ENCODE measurements at regions not wholly inside any gene's neighbourhood (a gene's known extent, or its start where the extent isn't known, plus 50 kb on each side); places are given as distances from the start of the nearest gene placed in this dataset.
A peak's percentile ranks its signal among the peaks of the same experiment; 100 is the strongest.

DNA sequence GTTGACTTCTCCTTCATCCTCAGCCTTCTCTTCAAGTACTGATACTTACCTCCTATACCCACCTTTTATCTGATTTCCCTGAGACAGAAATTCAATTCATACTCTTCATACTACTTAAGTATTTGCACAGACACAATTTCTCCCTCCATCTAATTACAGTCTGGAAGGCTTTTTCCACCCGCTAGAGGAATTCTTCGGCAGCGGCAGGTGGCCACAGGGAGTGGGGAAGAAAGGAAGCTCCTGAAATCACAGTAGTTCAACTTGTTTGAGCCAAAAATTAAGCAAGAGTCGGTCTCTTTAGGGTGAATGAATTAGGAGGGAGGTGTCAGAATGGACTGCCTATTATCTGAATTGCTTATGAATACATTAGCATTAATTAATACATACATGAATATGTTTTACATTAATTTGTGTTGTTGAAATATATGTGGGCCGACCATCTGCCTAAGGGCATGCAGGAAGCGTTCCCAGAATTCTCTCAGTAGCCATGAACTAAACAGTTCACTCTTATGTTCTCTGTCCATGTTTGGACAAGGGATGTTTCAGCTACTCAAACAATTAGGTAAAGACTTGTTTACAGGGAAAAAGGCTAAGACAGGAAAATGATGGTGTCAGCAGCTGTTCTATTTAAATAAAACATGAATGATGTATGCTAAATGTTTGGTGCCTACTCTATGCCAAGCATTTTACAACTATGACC, 101.4 kb upstream of the SMARCA2 start:
- Histone ChIP-seq H3K4me1 (ENCODE audit: control insufficient read depth in 5 of 5, insufficient read depth in 5 of 5, low read length in 5 of 5) (peaks cover 0 to 18% (median 11%) of the 10 kb centered on the region in 5 donors), H3K27me3 (ENCODE audit: control insufficient read depth in 5 of 5, insufficient read depth in 4 of 5, low read length in 5 of 5) (no peaks in the 10 kb centered on the region), H3K9me3 (ENCODE audit: control insufficient read depth in 5 of 5, low read length in 5 of 5) (peaks cover 0 to 2% (median 0%) of the 10 kb centered on the region in 5 donors), H3K27ac (ENCODE audit: low read depth, low read length) (no peak overlapping the region), H3K4me3 (ENCODE audit: low read depth in 1 of 5, low read length in 5 of 5) (no peak overlapping the region), H3K36me3 (ENCODE audit: control insufficient read depth in 5 of 5, insufficient read depth in 5 of 5, low read length in 5 of 5) (no peaks in the 10 kb centered on the region), H3K9ac (ENCODE audit: low read length in 5 of 5) (no peak overlapping the region)

DNA sequence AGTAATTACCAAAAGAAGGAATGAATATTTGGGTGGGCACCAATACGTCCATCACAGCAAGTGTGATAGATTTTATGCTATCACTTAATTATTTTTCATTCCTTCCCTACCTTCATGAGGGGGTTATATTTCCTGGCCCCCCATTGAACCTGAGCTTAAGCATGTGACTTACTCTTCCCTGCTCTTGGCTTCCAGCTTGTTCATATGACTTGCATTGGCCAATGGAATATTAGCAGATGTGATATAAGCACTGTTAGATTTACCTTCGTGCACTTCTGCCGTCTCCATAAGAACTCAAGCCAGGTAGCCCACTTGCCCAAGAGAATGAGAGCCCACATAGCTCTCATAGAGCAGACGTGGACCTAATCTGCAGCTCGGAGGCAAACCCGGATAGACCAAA, 99.1 kb upstream of the SMARCA2 start:
- H3K36me3 ChIP-seq (ENCODE audit: control insufficient read depth in 5 of 5, insufficient read depth in 5 of 5, low read length in 5 of 5) = no peaks in the 10 kb centered on the region
- H3K27ac ChIP-seq (ENCODE audit: low read depth, low read length) = no peak overlapping the region
- peak overlapping the region in 2 of 5 donors; percentile 5 to 10 for H3K4me3 ChIP-seq (ENCODE audit: low read depth in 1 of 5, low read length in 5 of 5)
- peaks cover 0 to 18% (median 11%) of the 10 kb centered on the region in 5 donors for H3K4me1 ChIP-seq (ENCODE audit: control insufficient read depth in 5 of 5, insufficient read depth in 5 of 5, low read length in 5 of 5)
- no peak overlapping the region for H3K9ac ChIP-seq (ENCODE audit: low read length in 5 of 5)
- no peaks in the 10 kb centered on the region for H3K27me3 ChIP-seq (ENCODE audit: control insufficient read depth in 5 of 5, insufficient read depth in 4 of 5, low read length in 5 of 5)
- H3K9me3 ChIP-seq (ENCODE audit: control insufficient read depth in 5 of 5, low read length in 5 of 5) = peaks cover 0 to 2% (median 0%) of the 10 kb centered on the region in 5 donors

DNA sequence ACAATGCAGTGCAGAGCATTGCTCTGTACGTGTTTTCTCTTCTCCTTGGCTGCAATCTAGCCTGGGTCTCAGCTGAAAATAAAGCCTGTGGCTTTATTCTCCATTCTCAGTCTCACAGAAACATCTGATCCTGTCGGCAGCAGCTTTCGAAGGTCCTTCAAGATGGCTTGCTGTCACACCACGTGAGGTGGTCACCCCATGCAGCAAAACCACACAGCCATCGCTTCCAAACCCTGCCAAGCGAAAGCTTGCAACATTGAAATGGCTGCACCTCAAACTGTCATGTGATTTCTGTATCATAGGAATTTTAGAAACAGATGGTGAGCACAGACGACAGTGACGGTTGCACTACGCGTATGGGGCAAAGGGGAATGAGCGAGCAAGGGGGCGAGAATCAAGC, 98.5 kb upstream of the SMARCA2 start:
- Histone ChIP-seq H3K9me3 (ENCODE audit: control insufficient read depth in 5 of 5, low read length in 5 of 5) (peaks cover 0 to 2% (median 0%) of the 10 kb centered on the region in 5 donors), H3K4me1 (ENCODE audit: control insufficient read depth in 5 of 5, insufficient read depth in 5 of 5, low read length in 5 of 5) (peaks cover 0 to 18% (median 11%) of the 10 kb centered on the region in 5 donors), H3K27ac (ENCODE audit: low read depth, low read length) (peak overlapping the region; percentile 34), H3K36me3 (ENCODE audit: control insufficient read depth in 5 of 5, insufficient read depth in 5 of 5, low read length in 5 of 5) (no peaks in the 10 kb centered on the region), H3K27me3 (ENCODE audit: control insufficient read depth in 5 of 5, insufficient read depth in 4 of 5, low read length in 5 of 5) (no peaks in the 10 kb centered on the region), H3K4me3 (ENCODE audit: low read depth in 1 of 5, low read length in 5 of 5) (peak overlapping the region in 4 of 5 donors; percentile 28 to 58 (median 32)), H3K9ac (ENCODE audit: low read length in 5 of 5) (peak overlapping the region in 1 of 5 donors; percentile 29)

DNA sequence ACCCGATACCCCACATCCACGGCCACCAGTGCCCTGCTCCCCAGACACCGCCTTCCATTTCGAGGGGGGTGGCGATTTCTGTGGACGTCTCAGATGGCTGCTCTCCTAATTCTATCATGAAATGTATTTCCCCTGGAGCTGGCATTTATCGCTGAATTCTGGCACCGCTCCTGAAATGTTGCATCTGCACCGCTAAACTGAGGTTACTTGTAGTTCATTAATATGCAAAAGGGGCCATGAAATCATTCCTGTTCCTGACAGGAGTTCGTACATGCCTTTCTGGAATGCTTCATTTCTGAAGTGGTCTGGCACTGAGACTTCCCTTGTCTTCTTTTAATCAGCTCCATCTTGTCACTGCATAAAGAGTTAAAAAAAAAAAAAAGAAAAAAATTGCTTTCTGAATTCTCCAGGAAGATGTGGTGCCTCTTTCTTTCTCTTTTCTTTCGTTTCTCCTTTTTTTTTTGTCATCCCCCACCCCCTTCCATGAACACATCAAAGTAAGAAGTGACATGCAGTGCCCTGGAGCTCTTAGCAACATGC, 97.7 kb upstream of the SMARCA2 start:
- H3K9ac ChIP-seq (ENCODE audit: low read length in 5 of 5) = peak overlapping the region in 1 of 5 donors; percentile 29
- no peaks in the 10 kb centered on the region for H3K36me3 ChIP-seq (ENCODE audit: control insufficient read depth in 5 of 5, insufficient read depth in 5 of 5, low read length in 5 of 5)
- no peak overlapping the region for H3K27ac ChIP-seq (ENCODE audit: low read depth, low read length)
- peak overlapping the region in 4 of 5 donors; percentile 28 to 58 (median 32) for H3K4me3 ChIP-seq (ENCODE audit: low read depth in 1 of 5, low read length in 5 of 5)
- H3K9me3 ChIP-seq (ENCODE audit: control insufficient read depth in 5 of 5, low read length in 5 of 5) = no peaks in the 10 kb centered on the region
- no peaks in the 10 kb centered on the region for H3K27me3 ChIP-seq (ENCODE audit: control insufficient read depth in 5 of 5, insufficient read depth in 4 of 5, low read length in 5 of 5)
- H3K4me1 ChIP-seq (ENCODE audit: control insufficient read depth in 5 of 5, insufficient read depth in 5 of 5, low read length in 5 of 5) = peaks cover 0 to 18% (median 11%) of the 10 kb centered on the region in 5 donors

DNA sequence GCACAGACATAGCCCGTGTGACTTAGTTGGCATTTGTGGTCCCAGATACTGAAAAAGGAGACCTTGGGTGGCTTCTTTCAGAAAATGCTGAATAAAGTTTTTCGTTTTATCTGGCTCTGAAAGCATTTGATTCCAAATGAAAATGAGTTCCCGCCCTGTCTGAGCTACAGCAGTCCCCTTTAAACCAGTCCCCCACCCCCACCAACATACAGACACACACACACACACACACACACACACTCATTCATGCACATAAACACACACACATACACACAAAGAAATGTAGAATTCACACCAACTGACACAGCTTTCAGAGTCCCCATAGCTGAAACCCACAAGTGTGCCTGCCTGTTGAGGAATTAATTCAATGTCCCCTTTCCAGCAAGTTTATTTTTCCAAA, 97.0 kb upstream of the SMARCA2 start:
- Histone ChIP-seq H3K9ac (ENCODE audit: low read length in 5 of 5) (no peak overlapping the region), H3K4me3 (ENCODE audit: low read depth in 1 of 5, low read length in 5 of 5) (no peak overlapping the region), H3K9me3 (ENCODE audit: control insufficient read depth in 5 of 5, low read length in 5 of 5) (no peaks in the 10 kb centered on the region), H3K27me3 (ENCODE audit: control insufficient read depth in 5 of 5, insufficient read depth in 4 of 5, low read length in 5 of 5) (no peaks in the 10 kb centered on the region), H3K36me3 (ENCODE audit: control insufficient read depth in 5 of 5, insufficient read depth in 5 of 5, low read length in 5 of 5) (no peaks in the 10 kb centered on the region), H3K4me1 (ENCODE audit: control insufficient read depth in 5 of 5, insufficient read depth in 5 of 5, low read length in 5 of 5) (peaks cover 0 to 18% (median 11%) of the 10 kb centered on the region in 5 donors), H3K27ac (ENCODE audit: low read depth, low read length) (no peak overlapping the region)

DNA sequence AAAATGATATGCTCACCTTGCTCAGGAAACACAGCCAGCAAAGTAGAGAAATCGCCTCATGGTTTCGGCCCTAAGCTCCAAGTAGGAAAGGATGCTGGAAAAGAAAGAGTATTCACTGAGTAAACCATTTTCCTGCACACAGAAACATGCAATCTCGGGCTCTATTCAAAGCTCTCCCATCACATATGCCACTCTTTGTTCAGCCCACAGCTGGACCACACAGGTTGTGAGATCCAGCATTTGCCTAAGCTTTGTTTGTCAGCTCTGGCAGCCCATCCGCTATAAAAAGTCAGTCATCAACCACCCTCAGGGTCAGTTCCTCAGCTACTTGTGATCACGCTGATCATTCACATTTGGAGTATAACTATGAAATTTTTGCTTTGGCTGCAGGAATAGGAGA, 96.5 kb upstream of the SMARCA2 start:
- Histone ChIP-seq H3K27ac (ENCODE audit: low read depth, low read length) (no peak overlapping the region), H3K4me1 (ENCODE audit: control insufficient read depth in 5 of 5, insufficient read depth in 5 of 5, low read length in 5 of 5) (peaks cover 0 to 18% (median 11%) of the 10 kb centered on the region in 5 donors), H3K36me3 (ENCODE audit: control insufficient read depth in 5 of 5, insufficient read depth in 5 of 5, low read length in 5 of 5) (no peaks in the 10 kb centered on the region), H3K9ac (ENCODE audit: low read length in 5 of 5) (no peak overlapping the region), H3K9me3 (ENCODE audit: control insufficient read depth in 5 of 5, low read length in 5 of 5) (no peaks in the 10 kb centered on the region), H3K27me3 (ENCODE audit: control insufficient read depth in 5 of 5, insufficient read depth in 4 of 5, low read length in 5 of 5) (no peaks in the 10 kb centered on the region), H3K4me3 (ENCODE audit: low read depth in 1 of 5, low read length in 5 of 5) (no peak overlapping the region)

DNA sequence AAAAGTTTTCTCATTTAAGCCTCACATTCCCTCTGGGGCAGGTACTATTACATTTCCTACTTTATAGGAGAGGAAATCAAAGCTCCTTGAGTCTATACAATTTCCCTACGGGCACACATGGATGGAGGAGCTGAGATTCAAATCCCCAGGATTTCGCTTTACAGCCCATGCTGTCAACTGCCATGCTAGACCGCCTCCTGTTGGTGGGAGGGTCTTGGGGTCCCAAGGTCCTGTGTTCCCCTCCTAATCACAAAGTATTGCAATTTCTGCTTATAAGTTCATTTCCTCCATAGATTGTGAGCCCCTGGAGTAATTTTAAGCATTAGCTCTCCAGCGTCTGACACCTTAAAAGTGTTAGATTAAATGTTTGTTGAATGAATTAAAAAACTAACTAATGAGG, 95.9 kb upstream of the SMARCA2 start:
- H3K9ac ChIP-seq (ENCODE audit: low read length in 5 of 5) = no peak overlapping the region
- H3K27ac ChIP-seq (ENCODE audit: low read depth, low read length) = no peak overlapping the region
- no peaks in the 10 kb centered on the region for H3K36me3 ChIP-seq (ENCODE audit: control insufficient read depth in 5 of 5, insufficient read depth in 5 of 5, low read length in 5 of 5)
- H3K4me1 ChIP-seq (ENCODE audit: control insufficient read depth in 5 of 5, insufficient read depth in 5 of 5, low read length in 5 of 5) = peaks cover 0 to 18% (median 11%) of the 10 kb centered on the region in 5 donors
- no peaks in the 10 kb centered on the region for H3K9me3 ChIP-seq (ENCODE audit: control insufficient read depth in 5 of 5, low read length in 5 of 5)
- H3K4me3 ChIP-seq (ENCODE audit: low read depth in 1 of 5, low read length in 5 of 5) = no peak overlapping the region
- no peaks in the 10 kb centered on the region for H3K27me3 ChIP-seq (ENCODE audit: control insufficient read depth in 5 of 5, insufficient read depth in 4 of 5, low read length in 5 of 5)

DNA sequence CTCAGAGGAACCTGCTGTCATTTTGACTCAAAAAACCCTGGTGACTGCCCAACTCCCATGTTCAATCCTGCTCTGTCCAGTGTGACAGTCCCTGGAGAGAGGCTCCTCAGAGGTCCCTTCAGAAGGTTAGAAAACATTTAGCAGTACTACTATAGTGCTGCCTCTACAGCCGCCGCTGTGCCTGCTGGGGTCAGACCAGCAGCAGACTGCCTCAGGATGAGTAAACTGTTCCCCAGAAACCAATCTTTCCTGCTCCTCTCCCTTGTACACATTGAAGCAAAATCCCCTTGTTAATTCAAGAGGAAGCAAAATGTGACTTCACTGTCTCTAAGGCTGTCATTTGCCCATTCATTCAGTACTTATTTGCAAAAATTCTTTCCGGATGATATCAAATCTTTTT, 94.8 kb upstream of the SMARCA2 start:
- H3K27ac ChIP-seq (ENCODE audit: low read depth, low read length) = no peak overlapping the region
- no peaks in the 10 kb centered on the region for H3K36me3 ChIP-seq (ENCODE audit: control insufficient read depth in 5 of 5, insufficient read depth in 5 of 5, low read length in 5 of 5)
- peaks cover 0 to 18% (median 11%) of the 10 kb centered on the region in 5 donors for H3K4me1 ChIP-seq (ENCODE audit: control insufficient read depth in 5 of 5, insufficient read depth in 5 of 5, low read length in 5 of 5)
- no peak overlapping the region for H3K9ac ChIP-seq (ENCODE audit: low read length in 5 of 5)
- no peaks in the 10 kb centered on the region for H3K27me3 ChIP-seq (ENCODE audit: control insufficient read depth in 5 of 5, insufficient read depth in 4 of 5, low read length in 5 of 5)
- H3K9me3 ChIP-seq (ENCODE audit: control insufficient read depth in 5 of 5, low read length in 5 of 5) = no peaks in the 10 kb centered on the region
- H3K4me3 ChIP-seq (ENCODE audit: low read depth in 1 of 5, low read length in 5 of 5) = no peak overlapping the region

DNA sequence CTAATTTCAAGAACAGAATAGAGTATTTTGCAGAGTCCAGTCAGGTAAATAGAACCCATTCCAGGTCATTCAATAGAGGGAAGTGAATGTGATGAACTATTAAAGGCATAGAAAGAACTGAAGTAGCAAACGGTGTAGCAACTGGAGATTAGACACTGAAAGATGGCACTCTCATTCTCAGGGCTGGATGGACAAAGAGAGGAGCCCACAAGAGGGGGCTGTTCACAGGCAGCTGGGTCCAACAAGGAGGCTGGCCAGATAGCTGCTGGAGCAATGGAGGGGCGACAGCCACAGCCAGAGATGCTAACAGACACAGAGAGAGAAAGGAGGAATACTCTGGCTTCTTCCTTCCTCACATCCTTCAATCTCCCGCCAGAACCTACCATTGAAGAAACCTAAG, 93.1 kb upstream of the SMARCA2 start:
- peaks cover 0 to 6% (median 0%) of the 10 kb centered on the region in 5 donors for H3K36me3 ChIP-seq (ENCODE audit: control insufficient read depth in 5 of 5, insufficient read depth in 5 of 5, low read length in 5 of 5)
- H3K9me3 ChIP-seq (ENCODE audit: control insufficient read depth in 5 of 5, low read length in 5 of 5) = no peaks in the 10 kb centered on the region
- H3K4me1 ChIP-seq (ENCODE audit: control insufficient read depth in 5 of 5, insufficient read depth in 5 of 5, low read length in 5 of 5) = peaks cover 0 to 9% (median 3%) of the 10 kb centered on the region in 5 donors
- H3K4me3 ChIP-seq (ENCODE audit: low read depth in 1 of 5, low read length in 5 of 5) = no peak overlapping the region
- H3K27ac ChIP-seq (ENCODE audit: low read depth, low read length) = no peak overlapping the region
- no peak overlapping the region for H3K9ac ChIP-seq (ENCODE audit: low read length in 5 of 5)
- H3K27me3 ChIP-seq (ENCODE audit: control insufficient read depth in 5 of 5, insufficient read depth in 4 of 5, low read length in 5 of 5) = no peaks in the 10 kb centered on the region

DNA sequence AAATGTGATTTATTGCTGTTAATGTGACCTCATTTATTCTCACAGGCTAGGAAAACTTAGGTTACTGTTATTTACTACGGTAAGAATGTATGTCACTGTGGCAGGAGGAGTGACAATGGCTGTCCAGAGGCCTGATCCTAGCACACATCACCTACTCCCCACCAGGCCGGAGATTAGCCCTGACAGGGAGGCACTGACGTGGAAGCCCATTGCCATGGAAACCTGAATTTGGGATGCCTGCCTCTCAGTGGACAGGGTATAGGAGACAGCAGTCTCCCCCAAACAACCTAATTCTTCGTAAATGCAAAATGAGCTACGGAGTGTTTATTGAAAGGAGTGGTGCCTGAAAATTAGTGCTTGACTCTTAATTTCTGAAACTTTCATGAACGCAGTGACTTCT, 87.6 kb upstream of the SMARCA2 start:
- Histone ChIP-seq H3K4me1 (ENCODE audit: control insufficient read depth in 5 of 5, insufficient read depth in 5 of 5, low read length in 5 of 5) (no peaks in the 10 kb centered on the region), H3K27me3 (ENCODE audit: control insufficient read depth in 5 of 5, insufficient read depth in 4 of 5, low read length in 5 of 5) (no peaks in the 10 kb centered on the region), H3K9ac (ENCODE audit: low read length in 5 of 5) (no peak overlapping the region), H3K4me3 (ENCODE audit: low read depth in 1 of 5, low read length in 5 of 5) (no peak overlapping the region), H3K36me3 (ENCODE audit: control insufficient read depth in 5 of 5, insufficient read depth in 5 of 5, low read length in 5 of 5) (peaks cover 0 to 9% (median 0%) of the 10 kb centered on the region in 5 donors), H3K27ac (ENCODE audit: low read depth, low read length) (no peak overlapping the region), H3K9me3 (ENCODE audit: control insufficient read depth in 5 of 5, low read length in 5 of 5) (no peaks in the 10 kb centered on the region)
